ENCODE measurements at regions not wholly inside any gene's neighbourhood (a gene's known extent, or its start where the extent isn't known, plus 50 kb on each side); places are given as distances from the start of the nearest gene placed in this dataset.

GRCh38 chr14:104247336-104248202 lies 109.2 kb downstream of the KIF26A start:
- TF ChIP-seq CTCF (IDR thresholded peaks at IDR 0.05 in 2 of 3, conservative IDR thresholded peaks at IDR 0.05 in 1 of 3; ENCODE audit: borderline replicate concordance in 1 of 3, insufficient read depth in 1 of 3, low read depth in 2 of 3, low read length in 2 of 3) (no peak), POLR2AphosphoS5 (IDR thresholded peaks at IDR 0.05; ENCODE audit: low read depth, low read length) (no peak)
